Choroid plexus epithelial cell (primary cell): ENCODE measurements at regions not wholly inside any gene's neighbourhood (a gene's known extent, or its start where the extent isn't known, plus 50 kb on each side); places are given as distances from the start of the nearest gene placed in this dataset.
"Not testable (repeated sequence)": the region's sequence is repeated elsewhere in the genome, so short reads cannot be mapped to it uniquely, and the experiment has no call there.

ENCODE experiments used
- DNase-seq: peaks from one replicate; pipeline ENCODE4 v3.0.0-alpha.2; 2010; ENCODE audit warnings: low read depth
- H3K4me3 ChIP-seq: 2 replicates; pipeline ENCODE4 v1.5.1; 2011; ENCODE audit warnings: low read depth, mild to moderate bottlenecking, control low read depth, low read length, moderate library complexity
- CTCF ChIP-seq: conservative IDR thresholded peaks from 2 replicates; pipeline ENCODE4 v1.5.1; 2011; ENCODE audit warnings: low read depth, mild to moderate bottlenecking, control low read depth, inconsistent platforms, low read length, moderate library complexity

GRCh38 chr6:9025796-9026394 lies 590.5 kb upstream of the SLC35B3 start:
- TF ChIP-seq CTCF: no peak
- no peak for DNase-seq
- no peak overlapping the region for H3K4me3 ChIP-seq

- no peak overlapping the region for H3K4me3 ChIP-seq
- TF ChIP-seq CTCF: no peak
- no peak for DNase-seq
Measured at GRCh38 chr6:9025228-9025627, 589.9 kb upstream of the SLC35B3 start.

- H3K4me3 ChIP-seq, DNase-seq: not testable (repeated sequence)
Measured at GRCh38 chr6:9024246-9024645, 588.9 kb upstream of the SLC35B3 start.

- H3K4me3 ChIP-seq: no peak overlapping the region
- TF ChIP-seq CTCF: no peak
Measured at GRCh38 chr6:9020001-9020400, 584.7 kb upstream of the SLC35B3 start.

GRCh38 chr6:9009931-9010330 lies 574.6 kb upstream of the SLC35B3 start:
- no peak for TF ChIP-seq CTCF
- no peak overlapping the region for H3K4me3 ChIP-seq

More at GRCh38 chr6:9020001-9020400, 584.7 kb upstream of the SLC35B3 start:
- no peak for DNase-seq

GRCh38 chr6:9007027-9007426 lies 571.7 kb upstream of the SLC35B3 start:
- no peak overlapping the region for H3K4me3 ChIP-seq
- no peak for DNase-seq
- TF ChIP-seq CTCF: no peak

More at GRCh38 chr6:9009931-9010330, 574.6 kb upstream of the SLC35B3 start:
- DNase-seq: no peak

- H3K4me3 ChIP-seq: no peak overlapping the region
- DNase-seq: no peak
- no peak for TF ChIP-seq CTCF
Measured at GRCh38 chr6:9002833-9003232, 567.5 kb upstream of the SLC35B3 start.
